Trophoblast cell (in vitro differentiated cells and primary cell): ENCODE measurements at regions not wholly inside any gene's neighbourhood (a gene's known extent, or its start where the extent isn't known, plus 50 kb on each side); places are given as distances from the start of the nearest gene placed in this dataset.

Source experiments
- DNase-seq, 2 donors: peaks; one replicate each; pipeline ENCODE4 v3.0.0-alpha.2; 2016
- H2AFZ ChIP-seq: 2 replicates; pipeline ENCODE4 v1.6.1; 2013; ENCODE audit warnings: low read length, moderate library complexity, mild to moderate bottlenecking; ENCODE audit not compliant: insufficient read depth, poor library complexity
- H2AK5ac ChIP-seq: 2 replicates; pipeline ENCODE4 v1.6.1; 2013; ENCODE audit warnings: mild to moderate bottlenecking, low read length
- H2BK120ac ChIP-seq: 2 replicates; pipeline ENCODE4 v1.6.1; 2013; ENCODE audit warnings: low read length, mild to moderate bottlenecking, moderate library complexity; ENCODE audit not compliant: insufficient read depth, poor library complexity
- H2BK12ac ChIP-seq: 2 replicates; pipeline ENCODE4 v1.6.1; 2013; ENCODE audit warnings: mild to moderate bottlenecking, low read length, moderate library complexity
- H2BK5ac ChIP-seq: 2 replicates; pipeline ENCODE4 v1.6.1; 2013; ENCODE audit warnings: low read length, low read depth, moderate library complexity, mild to moderate bottlenecking; ENCODE audit not compliant: poor library complexity
- H3K14ac ChIP-seq: 2 replicates; pipeline ENCODE4 v1.6.1; 2013; ENCODE audit warnings: mild to moderate bottlenecking, low read length
- H3K18ac ChIP-seq: 2 replicates; pipeline ENCODE4 v1.6.1; 2013; ENCODE audit warnings: mild to moderate bottlenecking, low read length
- H3K23ac ChIP-seq: 2 replicates; pipeline ENCODE4 v1.6.1; 2013; ENCODE audit warnings: low read length
- H3K27ac ChIP-seq: 2 replicates; pipeline ENCODE4 v1.5.1; 2013; ENCODE audit warnings: low read depth, mild to moderate bottlenecking, inconsistent platforms, low read length, moderate library complexity
- H3K27me3 ChIP-seq: 2 replicates; pipeline ENCODE4 v1.6.1; 2013; ENCODE audit warnings: inconsistent platforms, mild to moderate bottlenecking, low read length, moderate library complexity; ENCODE audit not compliant: insufficient read depth
- H3K36me3 ChIP-seq, 2 experiments: 1 replicate in 1 of 2; 2 replicates in 1 of 2; pipeline ENCODE4 v1.6.1; 2013; ENCODE audit warnings: low read length in 2 of 2, mild to moderate bottlenecking in 2 of 2, moderate library complexity in 1 of 2; ENCODE audit not compliant: insufficient read depth in 2 of 2, control insufficient read depth in 1 of 2
- H3K4ac ChIP-seq: 2 replicates; pipeline ENCODE4 v1.6.1; 2013; ENCODE audit warnings: low read depth, mild to moderate bottlenecking, low read length, moderate library complexity
- H3K4me1 ChIP-seq, 2 experiments: 1 replicate in 1 of 2; 2 replicates in 1 of 2; pipeline ENCODE4 v1.6.1; 2013; ENCODE audit warnings: low read length in 2 of 2, mild to moderate bottlenecking in 2 of 2, moderate library complexity in 1 of 2; ENCODE audit not compliant: insufficient read depth in 2 of 2, control insufficient read depth in 1 of 2
- H3K4me2 ChIP-seq: 2 replicates; pipeline ENCODE4 v1.6.1; 2013; ENCODE audit warnings: inconsistent platforms, mild to moderate bottlenecking, low read length, moderate library complexity
- H3K4me3 ChIP-seq: 2 replicates; pipeline ENCODE4 v1.5.1; 2013; ENCODE audit warnings: mild to moderate bottlenecking, low read depth, low read length, inconsistent platforms
- H3K79me1 ChIP-seq: one replicate; pipeline ENCODE4 v1.6.1; 2013; ENCODE audit warnings: low read length
- H3K79me2 ChIP-seq: 2 replicates; pipeline ENCODE4 v1.6.1; 2013; ENCODE audit warnings: low read length, mild to moderate bottlenecking; ENCODE audit not compliant: control insufficient read depth, insufficient read depth, poor library complexity
- H3K9ac ChIP-seq: 2 replicates; pipeline ENCODE4 v1.6.1; 2013; ENCODE audit warnings: mild to moderate bottlenecking, low read length
- H3K9me3 ChIP-seq: 2 replicates; pipeline ENCODE4 v1.6.1; 2013; ENCODE audit warnings: low read depth, mild to moderate bottlenecking, control low read depth, inconsistent platforms, low read length; ENCODE audit not compliant: insufficient read depth
- H4K12ac ChIP-seq: 2 replicates; pipeline ENCODE4 v1.6.1; 2013; ENCODE audit warnings: low read depth, mild to moderate bottlenecking, low read length, moderate library complexity
- H4K8ac ChIP-seq: 2 replicates; pipeline ENCODE4 v1.6.1; 2013; ENCODE audit warnings: low read depth, mild to moderate bottlenecking, low read length, moderate library complexity
- H4K91ac ChIP-seq: one replicate; pipeline ENCODE4 v1.6.1; 2013; ENCODE audit warnings: low read depth, mild to moderate bottlenecking, low read length, moderate library complexity
- WGBS: extraction: QIAGEN DNeasy Blood & Tissue Kit; methylation state at CpG from one replicate; pipeline ENCODE4 v1.1.7; 2013; ENCODE audit warnings: missing lambda C conversion rate; ENCODE audit not compliant: insufficient read length, insufficient coverage; ENCODE audit errors: extremely low coverage; 5-methylcytosine and 5-hydroxymethylcytosine counted together

- Histone ChIP-seq H3K4me1 (no peaks in the 10 kb centered on the region), H3K79me1 (no peaks in the 10 kb centered on the region), H3K36me3 (no peaks in the 10 kb centered on the region), H3K4ac (no peak overlapping the region), H2BK5ac (no peak overlapping the region), H2BK12ac (no peak overlapping the region), H3K27me3 (no peaks in the 10 kb centered on the region), H2AFZ (no peak overlapping the region), H4K8ac (no peak overlapping the region), H3K14ac (no peak overlapping the region), H4K12ac (no peak overlapping the region), H2BK120ac (no peak overlapping the region), H4K91ac (no peak overlapping the region), H3K4me3 (no peak overlapping the region), H3K79me2 (no peaks in the 10 kb centered on the region), H3K23ac (no peak overlapping the region), H3K18ac (no peak overlapping the region), H3K4me2 (no peak overlapping the region), H3K27ac (no peak overlapping the region), H3K9ac (no peak overlapping the region), H3K9me3 (peaks cover 3% of the 10 kb centered on the region), H2AK5ac (no peak overlapping the region)
- no peak for DNase-seq
- no CpG with 5 or more reads among the region's 8 CpGs for WGBS
These were observed 229.0 kb downstream of the SOX11 start for GRCh38 chr2:5921081-5921642.

GRCh38 chr2:5923957-5924945, 232.1 kb downstream of the SOX11 start:
- Histone ChIP-seq H4K12ac (no peak overlapping the region), H2BK12ac (no peak overlapping the region), H3K4me1 (no peaks in the 10 kb centered on the region), H3K4me2 (no peak overlapping the region), H3K36me3 (no peaks in the 10 kb centered on the region), H3K9ac (no peak overlapping the region), H2AFZ (no peak overlapping the region), H3K27ac (no peak overlapping the region), H3K23ac (no peak overlapping the region), H3K4ac (no peak overlapping the region), H3K18ac (no peak overlapping the region), H2BK5ac (no peak overlapping the region), H3K79me2 (no peaks in the 10 kb centered on the region), H4K91ac (no peak overlapping the region), H3K27me3 (no peaks in the 10 kb centered on the region), H3K9me3 (peaks cover 3% of the 10 kb centered on the region), H2BK120ac (no peak overlapping the region), H3K14ac (no peak overlapping the region), H2AK5ac (no peak overlapping the region), H3K79me1 (no peaks in the 10 kb centered on the region), H4K8ac (no peak overlapping the region), H3K4me3 (no peak overlapping the region)
- WGBS = no CpG with 5 or more reads among the region's 12 CpGs
- DNase-seq = no peak

GRCh38 chr2:5925604-5926003, 233.4 kb downstream of the SOX11 start:
- Histone ChIP-seq H3K14ac (no peak overlapping the region), H2BK120ac (no peak overlapping the region), H2AFZ (no peak overlapping the region), H3K36me3 (no peaks in the 10 kb centered on the region), H3K27me3 (no peaks in the 10 kb centered on the region), H3K9me3 (peaks cover 3% of the 10 kb centered on the region), H3K23ac (no peak overlapping the region), H2AK5ac (no peak overlapping the region), H3K4me3 (no peak overlapping the region), H3K9ac (no peak overlapping the region), H2BK12ac (no peak overlapping the region), H4K8ac (no peak overlapping the region), H3K4ac (no peak overlapping the region), H4K91ac (no peak overlapping the region), H3K4me1 (no peaks in the 10 kb centered on the region), H2BK5ac (no peak overlapping the region), H4K12ac (no peak overlapping the region), H3K79me1 (no peaks in the 10 kb centered on the region), H3K4me2 (no peak overlapping the region), H3K79me2 (no peaks in the 10 kb centered on the region), H3K18ac (no peak overlapping the region), H3K27ac (no peak overlapping the region)
- no CpG with 5 or more reads among the region's 4 CpGs for WGBS
- no peak for DNase-seq

GRCh38 chr2:5926871-5927512, 234.8 kb downstream of the SOX11 start:
- Histone ChIP-seq H2BK5ac (no peak overlapping the region), H3K36me3 (no peaks in the 10 kb centered on the region)

More at GRCh38 chr2:5926871-5927512, 234.8 kb downstream of the SOX11 start:
- Histone ChIP-seq H3K4ac (no peak overlapping the region), H3K9ac (no peak overlapping the region), H4K91ac (no peak overlapping the region), H3K23ac (no peak overlapping the region), H3K14ac (no peak overlapping the region), H2AK5ac (no peak overlapping the region), H3K9me3 (peaks cover 3% of the 10 kb centered on the region), H2BK12ac (no peak overlapping the region), H3K4me3 (no peak overlapping the region), H3K79me2 (no peaks in the 10 kb centered on the region), H3K79me1 (no peaks in the 10 kb centered on the region), H3K27ac (no peak overlapping the region), H4K8ac (no peak overlapping the region), H3K27me3 (no peaks in the 10 kb centered on the region), H3K4me2 (no peak overlapping the region), H4K12ac (no peak overlapping the region), H3K18ac (no peak overlapping the region), H2AFZ (no peak overlapping the region), H2BK120ac (no peak overlapping the region), H3K4me1 (no peaks in the 10 kb centered on the region)
- no CpG with 5 or more reads among the region's 6 CpGs for WGBS
- no peak for DNase-seq
